Mesodermal cell (in vitro differentiated cells): ENCODE measurements at regions not wholly inside any gene's neighbourhood (a gene's known extent, or its start where the extent isn't known, plus 50 kb on each side); places are given as distances from the start of the nearest gene placed in this dataset.
"Not testable (repeated sequence)": the region's sequence is repeated elsewhere in the genome, so short reads cannot be mapped to it uniquely, and the experiment has no call there.

Source experiments
- H3K27ac ChIP-seq: 2 replicates; pipeline ENCODE4 v1.7.0; 2013; ENCODE audit warnings: mild to moderate bottlenecking, low read depth, low read length, moderate library complexity; ENCODE audit not compliant: severe bottlenecking
- H3K36me3 ChIP-seq: 2 replicates; pipeline ENCODE4 v1.7.1; 2013; ENCODE audit warnings: mild to moderate bottlenecking, low read length, moderate library complexity; ENCODE audit not compliant: control insufficient read depth, insufficient read depth
- H3K4me1 ChIP-seq: one replicate; pipeline ENCODE4 v1.7.1; 2013; ENCODE audit warnings: mild to moderate bottlenecking, low read length; ENCODE audit not compliant: insufficient read depth, control insufficient read depth, poor library complexity, severe bottlenecking
- H3K4me3 ChIP-seq: 2 replicates; pipeline ENCODE4 v1.7.0; 2013; ENCODE audit warnings: low read length, control low read depth, mild to moderate bottlenecking; ENCODE audit not compliant: insufficient read depth, poor library complexity, severe bottlenecking; ENCODE audit errors: extremely low read depth
- H3K9me3 ChIP-seq: 2 replicates; pipeline ENCODE4 v1.7.1; 2013; ENCODE audit warnings: mild to moderate bottlenecking, low read length, moderate library complexity; ENCODE audit not compliant: control insufficient read depth
- WGBS, 2 experiments: methylation state at CpG; one replicate each; pipeline ENCODE4 v1.1.5; 2013; ENCODE audit warnings: missing lambda C conversion rate in 2 of 2; ENCODE audit not compliant: insufficient coverage in 2 of 2; 5-methylcytosine and 5-hydroxymethylcytosine counted together

- no peaks in the 10 kb centered on the region for H3K4me1 ChIP-seq
- no peak overlapping the region for H3K4me3 ChIP-seq
- no peak overlapping the region for H3K27ac ChIP-seq
- no CpG with 5 or more reads among the region's 1 CpG for WGBS, 2 experiments
- no peaks in the 10 kb centered on the region for H3K9me3 ChIP-seq
- H3K36me3 ChIP-seq: no peaks in the 10 kb centered on the region
Measured at GRCh38 chr7:91564541-91564940, 300.3 kb downstream of the FZD1 start.

- Histone ChIP-seq H3K27ac (no peak overlapping the region), H3K4me1 (no peaks in the 10 kb centered on the region), H3K4me3 (no peak overlapping the region), H3K36me3 (no peaks in the 10 kb centered on the region), H3K9me3 (no peaks in the 10 kb centered on the region)
- WGBS, 2 experiments: 74 to 75% methylated on average over 5 of the region's 13 CpGs
Measured at GRCh38 chr7:91565499-91566401, 301.5 kb downstream of the FZD1 start.

- no peaks in the 10 kb centered on the region for H3K4me1 ChIP-seq
- no peaks in the 10 kb centered on the region for H3K9me3 ChIP-seq
- H3K27ac ChIP-seq: no peak overlapping the region
- no peak overlapping the region for H3K4me3 ChIP-seq
- WGBS, 2 experiments: 100% methylated on average over 1 of the region's 3 CpGs; no CpG with 5 or more reads in 1 of the 2 experiments
- H3K36me3 ChIP-seq: no peaks in the 10 kb centered on the region
Measured at GRCh38 chr7:91566402-91566732, 302.1 kb downstream of the FZD1 start.

- no peaks in the 10 kb centered on the region for H3K36me3 ChIP-seq
- H3K9me3 ChIP-seq: no peaks in the 10 kb centered on the region
- H3K4me1 ChIP-seq: no peaks in the 10 kb centered on the region
- H3K4me3 ChIP-seq: no peak overlapping the region
- 69 to 70% methylated on average over 3 to 4 of the region's 7 CpGs for WGBS, 2 experiments
- H3K27ac ChIP-seq: no peak overlapping the region
Measured at GRCh38 chr7:91567081-91568012, 303.1 kb downstream of the FZD1 start.

- WGBS, 2 experiments: 89% methylated on average over 1 of the region's 1 CpG; no CpG with 5 or more reads in 1 of the 2 experiments
- Histone ChIP-seq H3K9me3 (no peaks in the 10 kb centered on the region), H3K36me3 (no peaks in the 10 kb centered on the region), H3K4me3 (no peak overlapping the region), H3K4me1 (no peaks in the 10 kb centered on the region), H3K27ac (no peak overlapping the region)
Measured at GRCh38 chr7:91568138-91568537, 303.9 kb downstream of the FZD1 start.

GRCh38 chr7:91569728-91570457 lies 305.7 kb downstream of the FZD1 start:
- no peaks in the 10 kb centered on the region for H3K4me1 ChIP-seq
- no peaks in the 10 kb centered on the region for H3K9me3 ChIP-seq
- WGBS, 2 experiments: 80% methylated on average over 1 of the region's 1 CpG; no CpG with 5 or more reads in 1 of the 2 experiments
- H3K27ac ChIP-seq: no peak overlapping the region
- H3K36me3 ChIP-seq: no peaks in the 10 kb centered on the region
- no peak overlapping the region for H3K4me3 ChIP-seq

- Histone ChIP-seq H3K27ac (no peak overlapping the region), H3K4me3 (no peak overlapping the region), H3K9me3 (no peaks in the 10 kb centered on the region), H3K4me1 (no peaks in the 10 kb centered on the region), H3K36me3 (no peaks in the 10 kb centered on the region)
Measured at GRCh38 chr7:91570560-91570959, 306.3 kb downstream of the FZD1 start.

GRCh38 chr7:91571601-91572000 lies 307.4 kb downstream of the FZD1 start:
- no CpG with 5 or more reads among the region's 1 CpG for WGBS, 2 experiments
- H3K4me3 ChIP-seq: no peak overlapping the region
- H3K4me1 ChIP-seq: no peaks in the 10 kb centered on the region
- no peak overlapping the region for H3K27ac ChIP-seq
- no peaks in the 10 kb centered on the region for H3K36me3 ChIP-seq
- H3K9me3 ChIP-seq: no peaks in the 10 kb centered on the region

GRCh38 chr7:91573405-91573804 lies 307.1 kb downstream of the MTERF1 start:
- 100% methylated on average over 1 of the region's 1 CpG; no CpG with 5 or more reads in 1 of the 2 experiments for WGBS, 2 experiments
- no peak overlapping the region for H3K27ac ChIP-seq
- no peak overlapping the region for H3K4me3 ChIP-seq
- no peaks in the 10 kb centered on the region for H3K4me1 ChIP-seq
- H3K36me3 ChIP-seq: no peaks in the 10 kb centered on the region
- no peaks in the 10 kb centered on the region for H3K9me3 ChIP-seq

- H3K36me3 ChIP-seq, H3K4me1 ChIP-seq, H3K27ac ChIP-seq, H3K4me3 ChIP-seq, H3K9me3 ChIP-seq: not testable (repeated sequence)
- 88 to 100% methylated on average over 1 of the region's 2 CpGs for WGBS, 2 experiments
Measured at GRCh38 chr7:91576459-91576858, 304.0 kb downstream of the MTERF1 start.
